Body of pancreas (tissue), 4 donors: ENCODE measurements at regions not wholly inside any gene's neighbourhood (a gene's known extent, or its start where the extent isn't known, plus 50 kb on each side); places are given as distances from the start of the nearest gene placed in this dataset.

Experiments used
- ATAC-seq: fragments of 150-250 bp; one replicate; pipeline ENCODE4 v1.9.1; 2016
- DNase-seq, 4 donors: peaks; one replicate each; pipeline ENCODE4 v3.0.0-alpha.2; 2019
- H3K27ac ChIP-seq, 4 donors: fragments of 200-600 bp; sonication (generic); 1 replicate in 3 of 4; 2 replicates in 1 of 4; pipeline versions ENCODE4 v1.5.1 to v1.6.1; 2016 to 2019; ENCODE audit warnings: mild to moderate bottlenecking in 1 of 4, mixed read lengths in 1 of 4, moderate library complexity in 1 of 4
- H3K27me3 ChIP-seq, 2 donors: fragments of 200-600 bp; sonication (generic); one replicate each; pipeline ENCODE4 v1.6.0; 2016; ENCODE audit warnings: mild to moderate bottlenecking in 1 of 2
- H3K36me3 ChIP-seq, 2 donors: fragments of 200-600 bp; sonication (generic); replicated peaks in 1 of 2; 2 replicates each; pipeline ENCODE4 v1.5.1; 2016; ENCODE audit warnings: low read depth in 2 of 2; ENCODE audit not compliant: insufficient read depth in 1 of 2
- H3K4me1 ChIP-seq: fragments of 200-600 bp; sonication (generic); one replicate; pipeline ENCODE4 v1.6.0; 2016
- H3K4me3 ChIP-seq, 2 donors: fragments of 200-600 bp; sonication (generic); 1 replicate in 1 of 2; 2 replicates in 1 of 2; pipeline ENCODE4 v1.5.1; 2016 to 2019
- H3K9me3 ChIP-seq, 3 donors: fragments of 200-600 bp; sonication (generic); 1 replicate in 2 of 3; 2 replicates in 1 of 3; pipeline ENCODE4 v1.5.1; 2016
- POLR2A ChIP-seq, 3 donors: fragments of 450-650 bp; IDR thresholded peaks; one replicate each; pipeline ENCODE4 v1.6.1; 2016; ENCODE audit warnings: antibody characterized with exemption in 3 of 3, mild to moderate bottlenecking in 2 of 3
- WGBS, 2 donors: methylation state at CpG; one replicate each; pipeline ENCODE4 v1.1.5; 2017; 5-methylcytosine and 5-hydroxymethylcytosine counted together
- intact Hi-C: fragments of 100-400 bp; cut with DNase I; formaldehyde crosslinking; loops from one replicate; pipeline ENCODE4 v1.15.1; 2023
- TF ChIP-seq, protein P1 (sequence below), 7 experiments: fragments of 450-650 bp in 4 of 7; fragments of 200-600 bp in 3 of 7; sonication (generic) in 3 of 7; IDR thresholded peaks; one replicate each; pipeline ENCODE4 v1.5.1; 2016 to 2019; ENCODE audit warnings: antibody characterized with exemption in 7 of 7

DNA sequence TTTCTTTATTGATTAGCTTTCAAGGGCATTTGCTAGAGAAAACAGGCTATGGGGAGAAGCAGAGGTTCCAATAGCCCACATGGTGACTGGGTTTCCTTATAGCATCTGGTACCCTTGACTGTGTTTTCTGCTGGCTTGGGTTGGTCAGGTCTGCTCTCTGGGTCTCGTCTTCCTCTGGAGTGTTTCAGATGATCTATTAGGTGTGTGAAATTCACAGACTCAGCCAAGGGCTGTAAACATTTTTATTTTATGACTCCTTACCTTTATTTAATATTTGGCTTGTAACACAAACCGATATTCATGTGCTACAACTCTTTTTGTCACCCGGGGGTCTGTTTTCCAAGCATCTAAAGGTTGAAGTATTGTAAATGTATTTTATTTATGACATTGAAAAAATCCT lies 338.9 kb downstream of the GADD45G start:
- no peaks in the 10 kb centered on the region for H3K9me3 ChIP-seq
- TF ChIP-seq, protein P1, sequence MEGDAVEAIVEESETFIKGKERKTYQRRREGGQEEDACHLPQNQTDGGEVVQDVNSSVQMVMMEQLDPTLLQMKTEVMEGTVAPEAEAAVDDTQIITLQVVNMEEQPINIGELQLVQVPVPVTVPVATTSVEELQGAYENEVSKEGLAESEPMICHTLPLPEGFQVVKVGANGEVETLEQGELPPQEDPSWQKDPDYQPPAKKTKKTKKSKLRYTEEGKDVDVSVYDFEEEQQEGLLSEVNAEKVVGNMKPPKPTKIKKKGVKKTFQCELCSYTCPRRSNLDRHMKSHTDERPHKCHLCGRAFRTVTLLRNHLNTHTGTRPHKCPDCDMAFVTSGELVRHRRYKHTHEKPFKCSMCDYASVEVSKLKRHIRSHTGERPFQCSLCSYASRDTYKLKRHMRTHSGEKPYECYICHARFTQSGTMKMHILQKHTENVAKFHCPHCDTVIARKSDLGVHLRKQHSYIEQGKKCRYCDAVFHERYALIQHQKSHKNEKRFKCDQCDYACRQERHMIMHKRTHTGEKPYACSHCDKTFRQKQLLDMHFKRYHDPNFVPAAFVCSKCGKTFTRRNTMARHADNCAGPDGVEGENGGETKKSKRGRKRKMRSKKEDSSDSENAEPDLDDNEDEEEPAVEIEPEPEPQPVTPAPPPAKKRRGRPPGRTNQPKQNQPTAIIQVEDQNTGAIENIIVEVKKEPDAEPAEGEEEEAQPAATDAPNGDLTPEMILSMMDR (IDR thresholded peaks at IDR 0.05), result no peak
- no peak for TF ChIP-seq POLR2A (IDR thresholded peaks at IDR 0.05)
- ATAC-seq (no peak), DNase-seq (no peak)
- intact Hi-C loops, result no loop called here
- no peaks in the 10 kb centered on the region for H3K36me3 ChIP-seq
- 82 to 95% methylated on average over 3 of the region's 3 CpGs for WGBS, 2 donors
- no peak overlapping the region for H3K27ac ChIP-seq
- peaks cover 20% of the 10 kb centered on the region for H3K4me1 ChIP-seq
- H3K4me3 ChIP-seq, result no peak overlapping the region
- H3K27me3 ChIP-seq, result no peaks in the 10 kb centered on the region

DNA sequence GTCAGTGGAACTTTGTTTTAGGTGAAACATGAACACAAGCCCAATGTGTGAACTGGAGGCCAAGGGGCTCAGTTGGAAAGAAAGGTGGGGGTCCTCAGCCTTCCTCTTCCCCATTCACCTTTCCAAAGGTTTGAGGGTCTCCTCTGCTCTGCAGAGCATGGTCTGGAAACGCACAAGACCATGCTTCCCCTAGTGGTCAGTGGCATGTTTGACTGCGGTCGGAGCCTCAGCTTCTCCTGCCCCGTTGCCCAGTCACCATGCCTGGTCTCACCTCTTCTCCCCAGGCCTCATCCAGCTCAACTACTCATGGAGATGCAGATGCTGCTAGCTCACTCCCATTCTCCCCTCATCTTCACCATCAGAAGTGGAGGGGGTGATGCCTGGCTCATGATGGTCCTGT lies 340.3 kb downstream of the GADD45G start:
- 78 to 88% methylated on average over 4 of the region's 4 CpGs for WGBS, 2 donors
- H3K9me3 ChIP-seq, result no peaks in the 10 kb centered on the region
- no peak for ATAC-seq
- peaks cover 13% of the 10 kb centered on the region for H3K4me1 ChIP-seq
- DNase-seq, result no peak
- H3K27ac ChIP-seq, result no peak overlapping the region
- no peak overlapping the region for H3K4me3 ChIP-seq
- H3K36me3 ChIP-seq, result no peaks in the 10 kb centered on the region
- no peak for TF ChIP-seq POLR2A (IDR thresholded peaks at IDR 0.05)
- TF ChIP-seq, protein P1 (IDR thresholded peaks at IDR 0.05), result no peak
- no peaks in the 10 kb centered on the region for H3K27me3 ChIP-seq
- intact Hi-C loops, result no loop called here

- TF ChIP-seq POLR2A (IDR thresholded peaks at IDR 0.05), result no peak
- TF ChIP-seq, protein P1 (IDR thresholded peaks at IDR 0.05), result no peak
- intact Hi-C loops, result no loop called here
Measured at GRCh38 chr9:89946741-89947140, 341.9 kb downstream of the GADD45G start.

DNA sequence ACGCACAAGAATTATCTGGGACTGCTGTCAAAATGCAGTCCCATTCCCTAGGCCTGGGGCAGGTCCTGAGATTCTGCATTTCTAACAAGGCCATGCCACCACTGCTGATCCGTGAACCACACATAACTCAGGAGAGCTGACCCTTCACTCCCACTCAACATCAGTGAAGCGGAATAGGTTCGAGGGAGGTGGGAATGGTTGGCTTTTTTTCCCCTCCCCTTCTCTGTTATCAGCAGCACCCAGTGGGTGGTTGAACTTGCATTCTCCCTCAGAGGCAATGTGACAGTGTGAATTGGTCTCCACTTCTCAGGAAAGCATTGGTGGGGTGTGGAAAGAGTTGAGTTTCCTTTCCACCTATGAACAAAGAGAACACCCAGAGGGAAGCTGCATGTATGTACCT lies 344.3 kb downstream of the GADD45G start:
- H3K4me3 ChIP-seq, result no peak overlapping the region
- no peak overlapping the region for H3K27ac ChIP-seq
- ATAC-seq (no peak), DNase-seq (no peak)
- no peaks in the 10 kb centered on the region for H3K4me1 ChIP-seq
- no peaks in the 10 kb centered on the region for H3K36me3 ChIP-seq
- intact Hi-C loops, result no loop called here
- TF ChIP-seq POLR2A (IDR thresholded peaks at IDR 0.05), result no peak
- TF ChIP-seq, protein P1 (IDR thresholded peaks at IDR 0.05), result no peak
- WGBS, 2 donors, result 86 to 87% methylated on average over 4 of the region's 4 CpGs
- H3K9me3 ChIP-seq, result no peaks in the 10 kb centered on the region
- H3K27me3 ChIP-seq, result no peaks in the 10 kb centered on the region

More at GRCh38 chr9:89946741-89947140, 341.9 kb downstream of the GADD45G start:
- Histone ChIP-seq H3K36me3 (no peaks in the 10 kb centered on the region), H3K27ac (no peak overlapping the region), H3K4me3 (no peak overlapping the region), H3K4me1 (peaks cover 4% of the 10 kb centered on the region), H3K9me3 (no peaks in the 10 kb centered on the region), H3K27me3 (no peaks in the 10 kb centered on the region)
- DNase-seq (no peak), ATAC-seq (no peak)
- WGBS, 2 donors, result 42 to 58% methylated on average over 3 of the region's 3 CpGs

DNA sequence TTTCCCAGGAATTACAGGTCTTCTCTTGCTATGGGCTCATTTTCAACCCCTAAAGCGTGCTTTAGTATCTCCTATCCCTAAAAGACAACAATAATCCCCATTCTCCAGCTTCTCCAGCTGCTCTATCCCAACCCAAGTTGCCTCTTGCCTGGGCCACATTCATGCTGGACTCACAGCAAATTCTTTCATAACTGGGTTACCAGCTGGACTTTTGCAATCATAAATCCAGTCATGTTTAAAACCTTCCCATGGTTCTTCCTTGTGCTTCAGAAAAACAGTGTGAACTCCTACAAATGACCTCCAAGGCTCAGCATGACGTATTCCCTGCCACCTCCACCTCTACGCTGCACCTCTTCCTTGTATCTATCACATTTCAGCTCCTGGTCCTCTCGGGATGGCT lies 346.9 kb downstream of the GADD45G start:
- ATAC-seq (no peak), DNase-seq (no peak)
- 93 to 94% methylated on average over 4 of the region's 4 CpGs for WGBS, 2 donors
- Histone ChIP-seq H3K27me3 (no peaks in the 10 kb centered on the region), H3K36me3 (no peaks in the 10 kb centered on the region), H3K9me3 (no peaks in the 10 kb centered on the region), H3K4me1 (no peaks in the 10 kb centered on the region), H3K27ac (no peak overlapping the region), H3K4me3 (no peak overlapping the region)
- intact Hi-C loops, result no loop called here
- no peak for TF ChIP-seq POLR2A (IDR thresholded peaks at IDR 0.05)
- TF ChIP-seq, protein P1 (IDR thresholded peaks at IDR 0.05), result no peak
